Ishikawa (cell line): ENCODE measurements at regions not wholly inside any gene's neighbourhood (a gene's known extent, or its start where the extent isn't known, plus 50 kb on each side); places are given as distances from the start of the nearest gene placed in this dataset.
A peak's percentile ranks its signal among the peaks of the same experiment; 100 is the strongest.

Experiments used
- CEBPB ChIP-seq: IDR thresholded peaks from 2 replicates; pipeline ENCODE4 v1.6.1; 2012
- CREB1 ChIP-seq: IDR thresholded peaks from 2 replicates; pipeline ENCODE4 v1.6.1; 2012; ENCODE audit warnings: low read depth
- EGR1 ChIP-seq: IDR thresholded peaks from 2 replicates; pipeline ENCODE4 v1.6.1; 2012
- EP300 ChIP-seq: IDR thresholded peaks from 2 replicates; pipeline ENCODE4 v1.6.1; 2012; ENCODE audit warnings: borderline replicate concordance
- FOXM1 ChIP-seq: IDR thresholded peaks from 2 replicates; pipeline ENCODE4 v1.6.1; 2012; ENCODE audit warnings: low read depth, borderline replicate concordance
- MAX ChIP-seq: IDR thresholded peaks from 2 replicates; pipeline ENCODE4 v1.6.1; 2012
- NFIC ChIP-seq: IDR thresholded peaks from 2 replicates; pipeline ENCODE4 v1.6.1; 2012
- RAD21 ChIP-seq: IDR thresholded peaks from 2 replicates; pipeline ENCODE4 v1.6.1; 2012; ENCODE audit warnings: low read depth
- REST ChIP-seq: IDR thresholded peaks from 2 replicates; pipeline ENCODE4 v1.6.1; 2012; ENCODE audit warnings: low read depth, mild to moderate bottlenecking
- TAF1 ChIP-seq: IDR thresholded peaks from 2 replicates; pipeline ENCODE4 v1.6.1; 2012; ENCODE audit warnings: low read depth, mild to moderate bottlenecking
- TCF12 ChIP-seq: IDR thresholded peaks from 2 replicates; pipeline ENCODE4 v1.6.1; 2012; ENCODE audit warnings: low read depth
- TEAD4 ChIP-seq: IDR thresholded peaks from 2 replicates; pipeline ENCODE4 v1.6.1; 2012
- USF1 ChIP-seq: IDR thresholded peaks from 2 replicates; pipeline ENCODE4 v1.6.1; 2012
- YY1 ChIP-seq: IDR thresholded peaks from 2 replicates; pipeline ENCODE4 v1.6.1; 2012; ENCODE audit warnings: low read depth
- ZBTB7A ChIP-seq: IDR thresholded peaks from 2 replicates; pipeline ENCODE4 v1.6.1; 2012; ENCODE audit warnings: low read depth

GRCh38 chr2:47682216-47682749 lies 100.7 kb upstream of the MSH6 start:
- TF ChIP-seq RAD21 (no peak), TCF12 (no peak), EP300 (no peak), CEBPB (no peak), NFIC (no peak), REST (no peak), YY1 (no peak), TEAD4 (no peak), FOXM1 (no peak), EGR1 (no peak), TAF1 (no peak), USF1 (no peak), CREB1 (no peak)

GRCh38 chr2:47676261-47676926 lies 105.6 kb upstream of the KCNK12 start:
- TF ChIP-seq FOXM1, result no peak
- TF ChIP-seq YY1, result no peak
- no peak for TF ChIP-seq EGR1
- TF ChIP-seq TAF1, result no peak
- no peak for TF ChIP-seq CREB1
- no peak for TF ChIP-seq USF1
- no peak for TF ChIP-seq RAD21
- TF ChIP-seq MAX, result no peak
- TF ChIP-seq TCF12, result no peak
- TF ChIP-seq NFIC, result no peak
- no peak for TF ChIP-seq EP300
- no peak for TF ChIP-seq CEBPB
- no peak for TF ChIP-seq REST
- no peak for TF ChIP-seq TEAD4
- no peak for TF ChIP-seq ZBTB7A

GRCh38 chr2:47675196-47675825 lies 104.5 kb upstream of the KCNK12 start:
- TF ChIP-seq CEBPB (no peak), YY1 (no peak), TEAD4 (no peak), MAX (no peak), EP300 (no peak)

GRCh38 chr2:47666332-47666731 lies 95.5 kb upstream of the KCNK12 start:
- no peak for TF ChIP-seq YY1

GRCh38 chr2:47664817-47665216 lies 94.0 kb upstream of the KCNK12 start:
- TF ChIP-seq NFIC, result no peak
- no peak for TF ChIP-seq TAF1
- no peak for TF ChIP-seq FOXM1
- TF ChIP-seq RAD21, result peak; percentile 61
- no peak for TF ChIP-seq ZBTB7A
- no peak for TF ChIP-seq YY1

GRCh38 chr2:47662552-47662951 lies 91.8 kb upstream of the KCNK12 start:
- no peak for TF ChIP-seq CEBPB
- no peak for TF ChIP-seq EGR1
- TF ChIP-seq EP300, result no peak
- TF ChIP-seq TAF1, result no peak
